H9 (cell line): ENCODE measurements at regions not wholly inside any gene's neighbourhood (a gene's known extent, or its start where the extent isn't known, plus 50 kb on each side); places are given as distances from the start of the nearest gene placed in this dataset.

ENCODE experiments used
- DNase-seq: peaks from one replicate; pipeline ENCODE4 v3.0.0-alpha.2; 2017
- H2AFZ ChIP-seq: one replicate; pipeline ENCODE4 v1.6.1; 2013; ENCODE audit warnings: mild to moderate bottlenecking, low read length, control low read depth, moderate library complexity
- H2AK5ac ChIP-seq: 2 replicates; pipeline ENCODE4 v1.6.1; 2013; ENCODE audit warnings: low read length, control low read depth, mixed read lengths; ENCODE audit not compliant: insufficient read length
- H2BK120ac ChIP-seq: one replicate; pipeline ENCODE4 v1.6.1; 2013; ENCODE audit warnings: low read depth, mild to moderate bottlenecking, low read length, control low read depth, inconsistent platforms; ENCODE audit not compliant: poor library complexity, severe bottlenecking
- H2BK12ac ChIP-seq: 2 replicates; pipeline ENCODE4 v1.6.1; 2013; ENCODE audit warnings: low read length, control low read depth, mixed read lengths, low read depth; ENCODE audit not compliant: insufficient read length
- H2BK15ac ChIP-seq: 2 replicates; pipeline ENCODE4 v1.6.1; 2013; ENCODE audit warnings: low read depth, low read length, control low read depth
- H2BK20ac ChIP-seq: one replicate; pipeline ENCODE4 v1.6.1; 2013; ENCODE audit warnings: low read depth, mild to moderate bottlenecking, low read length, control low read depth, inconsistent platforms; ENCODE audit not compliant: poor library complexity, severe bottlenecking
- H2BK5ac ChIP-seq: 2 replicates; pipeline ENCODE4 v1.6.1; 2013; ENCODE audit warnings: low read length, control low read depth, mixed read lengths; ENCODE audit not compliant: insufficient read length
- H3K14ac ChIP-seq: 2 replicates; pipeline ENCODE4 v1.6.1; 2013; ENCODE audit warnings: low read length, control low read depth; ENCODE audit not compliant: insufficient read depth
- H3K18ac ChIP-seq: 2 replicates; pipeline ENCODE4 v1.6.1; 2013; ENCODE audit warnings: low read depth, mild to moderate bottlenecking, mixed read lengths, low read length, control low read depth; ENCODE audit not compliant: insufficient read length
- H3K23ac ChIP-seq: 2 replicates; pipeline ENCODE4 v1.6.1; 2013; ENCODE audit warnings: low read length, control low read depth, mixed read lengths, low read depth; ENCODE audit not compliant: insufficient read length
- H3K23me2 ChIP-seq: 2 replicates; pipeline ENCODE4 v1.6.1; 2013; ENCODE audit warnings: low read depth, mild to moderate bottlenecking, mixed read lengths, low read length, control low read depth; ENCODE audit not compliant: insufficient read length, poor library complexity, severe bottlenecking
- H3K27ac ChIP-seq: 2 replicates; pipeline ENCODE4 v1.5.1; 2013; ENCODE audit warnings: low read length, control low read depth, mixed read lengths, low read depth; ENCODE audit not compliant: insufficient read length
- H3K27me3 ChIP-seq: 2 replicates; pipeline ENCODE4 v1.6.1; 2013; ENCODE audit warnings: low read length, control low read depth, inconsistent platforms; ENCODE audit not compliant: insufficient read depth
- H3K4ac ChIP-seq: 2 replicates; pipeline ENCODE4 v1.6.1; 2013; ENCODE audit warnings: low read depth, mild to moderate bottlenecking, control low read depth, inconsistent platforms, low read length, moderate library complexity
- H3K4me1 ChIP-seq: 2 replicates; pipeline ENCODE4 v1.6.1; 2013; ENCODE audit warnings: low read length, control low read depth, inconsistent platforms; ENCODE audit not compliant: insufficient read depth
- H3K4me2 ChIP-seq: 2 replicates; pipeline ENCODE4 v1.6.1; 2013; ENCODE audit warnings: low read length, control low read depth, mixed read lengths; ENCODE audit not compliant: insufficient read length, insufficient read depth
- H3K56ac ChIP-seq: 2 replicates; pipeline ENCODE4 v1.6.1; 2013; ENCODE audit warnings: low read depth, mild to moderate bottlenecking, mixed read lengths, low read length, control low read depth; ENCODE audit not compliant: insufficient read length
- H3K79me1 ChIP-seq: 2 replicates; pipeline ENCODE4 v1.6.1; 2013; ENCODE audit warnings: low read depth, mild to moderate bottlenecking, moderate library complexity, low read length, control low read depth, inconsistent platforms; ENCODE audit not compliant: insufficient read depth, poor library complexity, severe bottlenecking
- H3K79me2 ChIP-seq: 2 replicates; pipeline ENCODE4 v1.6.1; 2013; ENCODE audit warnings: low read length, control low read depth, inconsistent platforms; ENCODE audit not compliant: insufficient read depth
- H3K9ac ChIP-seq: 2 replicates; pipeline ENCODE4 v1.6.1; 2013; ENCODE audit warnings: low read length, control low read depth, mixed read lengths; ENCODE audit not compliant: insufficient read length; ENCODE audit errors: extremely low read depth
- H3K9me3 ChIP-seq: one replicate; pipeline ENCODE4 v1.6.1; 2013; ENCODE audit warnings: low read depth, low read length, inconsistent platforms; ENCODE audit not compliant: control insufficient read depth
- H3T11ph ChIP-seq: one replicate; pipeline ENCODE4 v1.6.1; 2013; ENCODE audit warnings: mild to moderate bottlenecking, low read length, control low read depth, inconsistent platforms
- H4K20me1 ChIP-seq: one replicate; pipeline ENCODE4 v1.6.1; 2013; ENCODE audit not compliant: control insufficient read depth, insufficient read length, insufficient read depth
- H4K5ac ChIP-seq: 2 replicates; pipeline ENCODE4 v1.6.1; 2013; ENCODE audit warnings: low read depth, mild to moderate bottlenecking, mixed read lengths, low read length, control low read depth; ENCODE audit not compliant: insufficient read length
- H4K8ac ChIP-seq: replicated peaks from 2 replicates; pipeline ENCODE4 v1.6.1; 2013; ENCODE audit warnings: low read length, control low read depth, mixed read lengths, low read depth; ENCODE audit not compliant: insufficient read length
- H4K91ac ChIP-seq: 2 replicates; pipeline ENCODE4 v1.6.1; 2013; ENCODE audit warnings: low read depth, mild to moderate bottlenecking, moderate library complexity, mixed read lengths, low read length, control low read depth; ENCODE audit not compliant: insufficient read length
- H3K27ac Mint-ChIP-seq, 3 experiments: 2 replicates in 2 of 3; 3 replicates in 1 of 3; pipeline ENCODE4 v1.8.0; 2020 to 2021; ENCODE audit warnings: mixed read lengths in 3 of 3, mild to moderate bottlenecking in 1 of 3, moderate library complexity in 1 of 3
- H3K27me3 Mint-ChIP-seq: 2 replicates; pipeline ENCODE4 v1.8.0; 2021; ENCODE audit warnings: low read depth, mild to moderate bottlenecking, moderate library complexity, mixed read lengths
- H3K36me3 Mint-ChIP-seq, 3 experiments: 2 replicates in 2 of 3; 3 replicates in 1 of 3; pipeline ENCODE4 v1.8.0; 2020 to 2021; ENCODE audit warnings: low read depth in 3 of 3, mixed read lengths in 3 of 3; ENCODE audit not compliant: insufficient read depth in 1 of 3
- H3K4me1 Mint-ChIP-seq, 2 experiments: 2 replicates each; pipeline ENCODE4 v1.8.0; 2020; ENCODE audit warnings: mixed read lengths in 2 of 2
- H3K4me3 Mint-ChIP-seq, 2 experiments: 2 replicates in 1 of 2; 3 replicates in 1 of 2; pipeline ENCODE4 v1.8.0; 2020 to 2021; ENCODE audit warnings: mild to moderate bottlenecking in 2 of 2, mixed read lengths in 2 of 2, moderate library complexity in 1 of 2
- H3K9me3 Mint-ChIP-seq, 2 experiments: 2 replicates in 1 of 2; 3 replicates in 1 of 2; pipeline ENCODE4 v1.8.0; 2020; ENCODE audit warnings: mild to moderate bottlenecking in 2 of 2, mixed read lengths in 2 of 2, moderate library complexity in 1 of 2
- CTCF ChIP-seq: fragments of 200-600 bp; sonication (generic); conservative IDR thresholded peaks from 3 replicates; pipeline ENCODE4 v1.8.0; 2021; ENCODE audit warnings: antibody characterized with exemption, mild to moderate bottlenecking
- WGBS: extraction: QIAGEN DNeasy Blood & Tissue Kit; methylation state at CpG from one replicate; pipeline ENCODE4 v1.1.7; 2013; ENCODE audit warnings: missing lambda C conversion rate, low lambda C conversion rate, mixed read lengths; ENCODE audit not compliant: insufficient read length; ENCODE audit errors: extremely low coverage; 5-methylcytosine and 5-hydroxymethylcytosine counted together

GRCh38 chr1:218496561-218496960 lies 151.4 kb downstream of the TGFB2 start:
- Histone ChIP-seq H2BK12ac (no peak overlapping the region), H3K23me2 (no peaks in the 10 kb centered on the region), H3T11ph (no peak overlapping the region), H2BK120ac (no peak overlapping the region), H3K79me2 (no peaks in the 10 kb centered on the region), H4K91ac (no peak overlapping the region), H2AFZ (no peak overlapping the region), H3K4me1 (peaks cover 9% of the 10 kb centered on the region), H3K4ac (no peak overlapping the region), H3K56ac (no peak overlapping the region), H3K4me2 (no peak overlapping the region), H4K8ac (no peak overlapping the region), H4K5ac (no peak overlapping the region), H3K9me3 (no peaks in the 10 kb centered on the region), H3K9ac (no peak overlapping the region), H3K27ac (no peak overlapping the region), H2BK15ac (no peak overlapping the region), H2AK5ac (no peak overlapping the region), H3K79me1 (no peaks in the 10 kb centered on the region), H3K23ac (no peak overlapping the region), H3K18ac (no peak overlapping the region), H2BK20ac (no peak overlapping the region), H3K27me3 (no peaks in the 10 kb centered on the region), H3K14ac (no peak overlapping the region), H2BK5ac (no peak overlapping the region), H4K20me1 (no peaks in the 10 kb centered on the region)
- Mint-ChIP-seq H3K27ac (peak overlapping the region in 1 of 3 experiments; percentile 91; a peak in 2 of 7 replicates), H3K9me3 (no peaks in the 10 kb centered on the region), H3K36me3 (peaks cover 0 to 6% (median 0%) of the 10 kb centered on the region in 3 experiments; a peak in 1 of 7 replicates), H3K4me1 (peaks cover 36 to 39% of the 10 kb centered on the region in 2 experiments), H3K27me3 (peaks cover 1% of the 10 kb centered on the region; the same call in 1 of the 2 replicates), H3K4me3 (no peak overlapping the region)
- no peak for TF ChIP-seq CTCF
- no peak for DNase-seq
- WGBS = no CpG with 5 or more reads among the region's 2 CpGs
